Nephron (organoid): ENCODE measurements at regions not wholly inside any gene's neighbourhood (a gene's known extent, or its start where the extent isn't known, plus 50 kb on each side); places are given as distances from the start of the nearest gene placed in this dataset.
"Not testable (repeated sequence)": the region's sequence is repeated elsewhere in the genome, so short reads cannot be mapped to it uniquely, and the experiment has no call there.

Experiments
- H3K27ac Mint-ChIP-seq, 3 experiments: 2 replicates each; pipeline ENCODE4 v1.8.0; 2020; ENCODE audit warnings: mixed read lengths in 3 of 3, mild to moderate bottlenecking in 2 of 3, moderate library complexity in 1 of 3
- H3K27me3 Mint-ChIP-seq: 2 replicates; pipeline ENCODE4 v1.8.0; 2021; ENCODE audit warnings: low read depth, mild to moderate bottlenecking, moderate library complexity, mixed read lengths
- H3K36me3 Mint-ChIP-seq: 2 replicates; pipeline ENCODE4 v1.8.0; 2020; ENCODE audit warnings: low read depth, mixed read lengths
- H3K4me1 Mint-ChIP-seq: 2 replicates; pipeline ENCODE4 v1.8.0; 2020; ENCODE audit warnings: mixed read lengths
- H3K4me3 Mint-ChIP-seq, 3 experiments: 2 replicates each; pipeline ENCODE4 v1.8.0; 2020; ENCODE audit warnings: mild to moderate bottlenecking in 3 of 3, mixed read lengths in 3 of 3, moderate library complexity in 2 of 3
- H3K9me3 Mint-ChIP-seq: 2 replicates; pipeline ENCODE4 v1.8.0; 2020; ENCODE audit warnings: mixed read lengths
- TF ChIP-seq, protein P1 (sequence below), 3 experiments: fragments of 200-600 bp; sonication (generic); IDR thresholded peaks; one replicate each; pipeline ENCODE4 v1.5.0; 2021; ENCODE audit warnings: antibody characterized with exemption in 3 of 3; ENCODE audit not compliant: unreplicated experiment in 3 of 3

DNA sequence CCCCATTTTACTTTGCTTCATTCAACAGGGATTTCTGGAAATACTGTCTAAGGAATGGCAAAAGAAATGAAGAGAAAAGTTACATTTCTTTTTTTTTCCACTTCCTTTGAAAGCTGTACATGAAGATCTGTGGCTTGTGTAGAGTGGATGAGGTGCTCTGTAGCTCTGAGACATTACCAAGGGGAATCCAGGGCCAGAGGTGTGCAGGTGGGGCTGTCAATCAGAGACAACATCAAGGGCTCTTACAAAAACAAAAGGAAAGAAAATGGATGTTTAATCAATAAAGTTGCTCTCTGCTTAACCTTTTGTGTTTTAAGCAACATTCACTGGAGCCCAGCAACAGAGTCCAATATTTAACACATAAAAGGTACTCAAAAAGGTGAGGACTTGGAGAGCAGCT lies 391.1 kb downstream of the TMEM38B start:
- H3K36me3 Mint-ChIP-seq, result no peaks in the 10 kb centered on the region
- TF ChIP-seq, protein P1, sequence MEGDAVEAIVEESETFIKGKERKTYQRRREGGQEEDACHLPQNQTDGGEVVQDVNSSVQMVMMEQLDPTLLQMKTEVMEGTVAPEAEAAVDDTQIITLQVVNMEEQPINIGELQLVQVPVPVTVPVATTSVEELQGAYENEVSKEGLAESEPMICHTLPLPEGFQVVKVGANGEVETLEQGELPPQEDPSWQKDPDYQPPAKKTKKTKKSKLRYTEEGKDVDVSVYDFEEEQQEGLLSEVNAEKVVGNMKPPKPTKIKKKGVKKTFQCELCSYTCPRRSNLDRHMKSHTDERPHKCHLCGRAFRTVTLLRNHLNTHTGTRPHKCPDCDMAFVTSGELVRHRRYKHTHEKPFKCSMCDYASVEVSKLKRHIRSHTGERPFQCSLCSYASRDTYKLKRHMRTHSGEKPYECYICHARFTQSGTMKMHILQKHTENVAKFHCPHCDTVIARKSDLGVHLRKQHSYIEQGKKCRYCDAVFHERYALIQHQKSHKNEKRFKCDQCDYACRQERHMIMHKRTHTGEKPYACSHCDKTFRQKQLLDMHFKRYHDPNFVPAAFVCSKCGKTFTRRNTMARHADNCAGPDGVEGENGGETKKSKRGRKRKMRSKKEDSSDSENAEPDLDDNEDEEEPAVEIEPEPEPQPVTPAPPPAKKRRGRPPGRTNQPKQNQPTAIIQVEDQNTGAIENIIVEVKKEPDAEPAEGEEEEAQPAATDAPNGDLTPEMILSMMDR (IDR thresholded peaks at IDR 0.05; ENCODE audit: unreplicated experiment in 3 of 3), result no peak
- H3K4me1 Mint-ChIP-seq, result no peaks in the 10 kb centered on the region
- peaks cover 14% of the 10 kb centered on the region for H3K9me3 Mint-ChIP-seq
- H3K27me3 Mint-ChIP-seq, result no peaks in the 10 kb centered on the region
- H3K4me3 Mint-ChIP-seq, result no peak overlapping the region
- H3K27ac Mint-ChIP-seq, result no peak overlapping the region

DNA sequence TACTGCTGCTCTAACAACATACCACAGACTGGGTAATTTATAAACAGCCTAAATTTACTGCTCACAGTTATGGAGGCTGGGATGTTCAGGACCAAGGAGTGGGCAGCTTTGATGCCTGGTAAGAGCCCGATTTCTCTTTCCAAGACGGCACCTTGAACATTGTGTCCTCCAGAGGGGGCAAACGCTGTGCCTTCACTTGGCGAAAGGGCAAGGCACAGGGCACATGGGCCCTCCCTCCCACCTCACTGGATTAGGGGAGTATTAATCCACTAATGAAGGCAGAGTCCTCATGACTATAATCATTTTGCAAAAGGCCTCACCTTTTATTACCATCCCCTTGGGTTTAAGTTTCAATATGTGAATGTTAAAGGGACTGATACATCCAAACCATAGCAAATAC lies 397.7 kb downstream of the TMEM38B start:
- Mint-ChIP-seq H3K27me3 (no peaks in the 10 kb centered on the region), H3K9me3 (peaks cover 18% of the 10 kb centered on the region), H3K4me3 (no peak overlapping the region), H3K36me3 (no peaks in the 10 kb centered on the region), H3K4me1 (no peaks in the 10 kb centered on the region), H3K27ac (no peak overlapping the region)
- TF ChIP-seq, protein P1 (IDR thresholded peaks at IDR 0.05; ENCODE audit: unreplicated experiment in 3 of 3), result no peak

DNA sequence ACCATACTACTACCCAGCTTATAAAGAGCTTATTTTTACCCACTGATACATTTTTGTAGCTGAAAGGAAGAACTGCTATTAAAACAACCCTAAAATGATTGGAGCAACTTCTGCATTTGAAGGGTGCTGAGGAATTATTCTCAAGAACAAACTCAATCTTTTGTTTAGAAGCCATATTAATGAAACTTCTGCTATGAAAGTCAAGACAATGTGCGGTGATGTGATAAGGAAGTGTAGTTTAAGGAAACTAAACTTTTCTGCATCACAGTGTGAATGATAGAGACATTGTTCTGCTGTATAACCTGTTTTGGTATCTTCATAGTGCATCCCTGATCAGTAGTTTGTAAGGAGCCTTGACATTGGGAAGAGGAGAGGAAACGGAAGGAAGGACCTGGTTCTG lies 408.5 kb downstream of the TMEM38B start:
- no peak overlapping the region for H3K27ac Mint-ChIP-seq
- peaks cover 4% of the 10 kb centered on the region for H3K27me3 Mint-ChIP-seq
- H3K4me3 Mint-ChIP-seq, result no peak overlapping the region
- TF ChIP-seq, protein P1 (IDR thresholded peaks at IDR 0.05; ENCODE audit: unreplicated experiment in 3 of 3), result no peak
- H3K9me3 Mint-ChIP-seq, result peaks cover 4% of the 10 kb centered on the region
- no peaks in the 10 kb centered on the region for H3K4me1 Mint-ChIP-seq
- no peaks in the 10 kb centered on the region for H3K36me3 Mint-ChIP-seq

DNA sequence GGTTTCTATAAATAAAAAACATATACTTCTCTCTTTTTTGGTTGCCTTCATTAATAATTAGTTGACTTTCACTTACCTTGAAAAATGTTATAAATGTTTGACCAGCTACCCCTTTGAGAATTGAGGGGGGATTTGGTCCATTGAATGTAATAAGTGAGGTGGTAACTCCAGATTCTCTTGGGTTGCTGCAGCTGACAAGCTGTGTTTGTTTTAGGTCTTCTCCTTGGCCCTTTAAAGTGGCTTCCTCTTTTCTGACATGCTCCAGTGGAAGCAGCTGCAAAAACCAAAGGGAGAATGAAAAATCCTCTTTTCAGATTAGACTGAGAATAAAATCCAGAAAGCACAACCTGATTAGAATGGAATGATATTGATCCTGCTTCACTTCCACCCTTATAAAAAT lies 410.5 kb downstream of the TMEM38B start:
- Mint-ChIP-seq H3K9me3 (peaks cover 4% of the 10 kb centered on the region), H3K27me3 (peaks cover 4% of the 10 kb centered on the region), H3K36me3 (no peaks in the 10 kb centered on the region), H3K4me1 (no peaks in the 10 kb centered on the region), H3K27ac (no peak overlapping the region), H3K4me3 (no peak overlapping the region)
- TF ChIP-seq, protein P1 (IDR thresholded peaks at IDR 0.05; ENCODE audit: unreplicated experiment in 3 of 3), result no peak

DNA sequence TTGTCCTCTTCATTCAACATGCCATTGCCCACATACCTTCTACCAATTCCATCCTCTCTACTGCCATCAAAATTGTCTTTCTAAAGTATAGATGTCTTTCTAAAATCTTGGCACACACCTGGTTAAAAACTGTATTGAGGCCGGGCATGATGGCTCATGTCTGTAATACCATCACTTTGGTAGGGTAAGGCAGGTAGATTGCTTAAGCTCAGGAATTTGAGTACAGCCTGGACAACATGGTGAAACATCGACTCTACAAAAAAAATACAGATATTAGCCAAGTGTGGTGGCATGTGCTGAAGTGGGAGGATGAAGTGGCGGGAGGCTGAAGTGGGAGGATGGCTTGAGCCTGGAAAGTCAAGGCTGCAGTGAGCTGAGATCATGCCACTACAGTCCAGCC lies 412.1 kb downstream of the TMEM38B start:
- H3K27ac Mint-ChIP-seq, result no peak overlapping the region

DNA sequence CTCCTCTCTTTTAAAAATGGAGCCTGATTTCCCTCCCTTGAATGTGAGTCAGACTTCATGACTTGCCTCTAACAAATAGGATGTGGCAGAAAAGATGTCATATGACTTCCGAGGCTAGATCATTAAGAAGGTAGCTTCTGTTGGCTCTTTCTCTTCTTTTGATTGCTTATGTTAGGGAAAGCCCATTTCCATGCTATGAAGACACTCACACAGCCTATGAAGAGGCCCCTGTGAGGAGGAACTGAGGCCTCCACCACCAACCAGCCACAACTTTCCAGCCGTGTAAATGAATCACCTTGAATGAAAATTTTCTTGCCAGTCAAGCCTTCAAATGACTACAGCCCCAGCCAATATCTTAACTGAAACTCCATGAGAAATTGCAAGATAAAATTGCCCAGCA lies 413.4 kb downstream of the TMEM38B start:
- no peak overlapping the region for H3K27ac Mint-ChIP-seq
- peaks cover 4% of the 10 kb centered on the region for H3K27me3 Mint-ChIP-seq
- no peak overlapping the region for H3K4me3 Mint-ChIP-seq
- no peaks in the 10 kb centered on the region for H3K36me3 Mint-ChIP-seq
- TF ChIP-seq, protein P1 (IDR thresholded peaks at IDR 0.05; ENCODE audit: unreplicated experiment in 3 of 3), result no peak
- H3K4me1 Mint-ChIP-seq, result peaks cover 6% of the 10 kb centered on the region
- peaks cover 4% of the 10 kb centered on the region for H3K9me3 Mint-ChIP-seq

More for the DNA sequence above, 412.1 kb downstream of the TMEM38B start:
- Mint-ChIP-seq H3K4me3 (no peak overlapping the region), H3K36me3 (no peaks in the 10 kb centered on the region), H3K27me3 (peaks cover 4% of the 10 kb centered on the region), H3K4me1 (peaks cover 6% of the 10 kb centered on the region), H3K9me3 (peaks cover 4% of the 10 kb centered on the region)
- TF ChIP-seq, protein P1 (IDR thresholded peaks at IDR 0.05; ENCODE audit: unreplicated experiment in 3 of 3), result no peak

DNA sequence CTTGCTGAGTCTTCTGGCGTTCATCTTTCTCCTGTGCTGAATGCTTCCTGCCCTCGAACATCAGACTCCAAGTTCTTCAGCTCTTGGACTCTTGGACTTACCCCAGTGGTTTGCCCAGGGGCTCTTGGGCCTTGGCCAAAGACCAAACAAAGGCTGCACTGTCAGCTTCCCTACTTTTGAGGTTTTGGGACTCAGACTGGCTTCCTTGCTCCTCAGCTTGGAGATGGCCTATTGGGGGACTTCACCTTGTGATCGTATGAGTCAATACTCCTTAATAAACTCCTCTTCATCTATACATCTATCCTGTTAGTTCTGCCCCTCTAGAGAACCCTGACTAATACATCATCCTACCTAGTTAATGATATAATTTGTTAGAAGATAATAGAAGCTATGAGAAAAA lies 415.4 kb downstream of the TMEM38B start:
- H3K27me3 Mint-ChIP-seq, H3K27ac Mint-ChIP-seq, H3K4me3 Mint-ChIP-seq: not testable (repeated sequence)

More for the DNA sequence above, 415.4 kb downstream of the TMEM38B start:
- H3K4me1 Mint-ChIP-seq, H3K36me3 Mint-ChIP-seq, H3K9me3 Mint-ChIP-seq: not testable (repeated sequence)
